MM.1S (cell line): ENCODE measurements at regions not wholly inside any gene's neighbourhood (a gene's known extent, or its start where the extent isn't known, plus 50 kb on each side); places are given as distances from the start of the nearest gene placed in this dataset.

Experiments
- EZH2phosphoT487 ChIP-seq: fragments of 300-600 bp; sonication (generic); IDR thresholded peaks from 2 replicates; pipeline ENCODE4 v1.6.1; 2018; ENCODE audit warnings: antibody characterized with exemption, low read length
- TF ChIP-seq, protein P1 (sequence below): fragments of 300-600 bp; sonication (generic); IDR thresholded peaks from 2 replicates; pipeline ENCODE4 v1.5.1; 2016; ENCODE audit warnings: antibody characterized with exemption, low read length, mixed read lengths

DNA sequence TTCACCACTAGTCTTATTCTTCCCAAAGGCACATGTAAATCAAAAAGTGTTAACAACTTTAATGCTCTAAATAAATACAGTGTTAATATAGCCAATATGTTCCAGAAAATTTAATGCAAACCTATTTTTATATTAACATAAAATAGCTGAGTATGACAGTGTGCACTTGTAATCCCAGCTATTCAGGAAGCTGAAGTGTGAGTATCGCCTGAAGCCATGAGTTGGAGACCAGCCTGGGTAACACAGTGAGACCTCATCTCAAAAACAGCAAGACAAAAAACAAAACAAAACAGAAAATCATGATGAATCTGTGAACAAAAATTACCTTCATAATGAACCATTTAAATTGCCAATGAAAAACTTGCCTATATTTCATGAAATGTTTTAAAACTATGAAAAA, 798.9 kb downstream of the SLC6A15 start:
- TF ChIP-seq, protein P1, sequence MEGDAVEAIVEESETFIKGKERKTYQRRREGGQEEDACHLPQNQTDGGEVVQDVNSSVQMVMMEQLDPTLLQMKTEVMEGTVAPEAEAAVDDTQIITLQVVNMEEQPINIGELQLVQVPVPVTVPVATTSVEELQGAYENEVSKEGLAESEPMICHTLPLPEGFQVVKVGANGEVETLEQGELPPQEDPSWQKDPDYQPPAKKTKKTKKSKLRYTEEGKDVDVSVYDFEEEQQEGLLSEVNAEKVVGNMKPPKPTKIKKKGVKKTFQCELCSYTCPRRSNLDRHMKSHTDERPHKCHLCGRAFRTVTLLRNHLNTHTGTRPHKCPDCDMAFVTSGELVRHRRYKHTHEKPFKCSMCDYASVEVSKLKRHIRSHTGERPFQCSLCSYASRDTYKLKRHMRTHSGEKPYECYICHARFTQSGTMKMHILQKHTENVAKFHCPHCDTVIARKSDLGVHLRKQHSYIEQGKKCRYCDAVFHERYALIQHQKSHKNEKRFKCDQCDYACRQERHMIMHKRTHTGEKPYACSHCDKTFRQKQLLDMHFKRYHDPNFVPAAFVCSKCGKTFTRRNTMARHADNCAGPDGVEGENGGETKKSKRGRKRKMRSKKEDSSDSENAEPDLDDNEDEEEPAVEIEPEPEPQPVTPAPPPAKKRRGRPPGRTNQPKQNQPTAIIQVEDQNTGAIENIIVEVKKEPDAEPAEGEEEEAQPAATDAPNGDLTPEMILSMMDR, result no peak
- no peak for TF ChIP-seq EZH2phosphoT487
